ENCODE measurements at regions not wholly inside any gene's neighbourhood (a gene's known extent, or its start where the extent isn't known, plus 50 kb on each side); places are given as distances from the start of the nearest gene placed in this dataset.

GRCh38 chr2:237193436-237193835 is 107.7 kb downstream of the COPS8 start:
- Histone ChIP-seq H3K36me3 (ENCODE audit: insufficient read depth, low read length, poor library complexity, severe bottlenecking) (no peaks in the 10 kb centered on the region), H3K9me3 (ENCODE audit: low read depth, low read length, poor library complexity, severe bottlenecking) (no peaks in the 10 kb centered on the region), H3K4me1 (ENCODE audit: insufficient read depth, low read length, poor library complexity, severe bottlenecking) (no peaks in the 10 kb centered on the region), H3K27me3 (replicated peaks; ENCODE audit: insufficient read depth, low read depth, low read length, poor library complexity) (no peaks in the 10 kb centered on the region), H3K4me3 (ENCODE audit: low read depth, low read length, poor library complexity, severe bottlenecking) (no peak overlapping the region), H3K27ac (ENCODE audit: low read depth, low read length, poor library complexity, severe bottlenecking) (no peak overlapping the region)
- ChIA-PET CTCF (no interaction called here), POLR2A (ENCODE audit: low non-redundant PET) (no interaction called here)
- no peak for TF ChIP-seq EZH2 (IDR thresholded peaks at IDR 0.05; ENCODE audit: borderline replicate concordance, low read depth, low read length, poor library complexity, severe bottlenecking)
- TF ChIP-seq CTCF (conservative IDR thresholded peaks at IDR 0.05; ENCODE audit: low read depth, low read length) = no peak
- BruUV-seq (replicated peaks) = no TSS peak
- no peak for DNase-seq (ENCODE audit: low spot score)
- intact Hi-C loops (cut with micrococcal nuclease; ENCODE audit: unreplicated experiment) = no loop called here

- Histone ChIP-seq H3K27me3 (replicated peaks; ENCODE audit: insufficient read depth, low read depth, low read length, poor library complexity) (no peaks in the 10 kb centered on the region), H3K9me3 (ENCODE audit: low read depth, low read length, poor library complexity, severe bottlenecking) (no peaks in the 10 kb centered on the region), H3K4me1 (ENCODE audit: insufficient read depth, low read length, poor library complexity, severe bottlenecking) (no peaks in the 10 kb centered on the region), H3K36me3 (ENCODE audit: insufficient read depth, low read length, poor library complexity, severe bottlenecking) (no peaks in the 10 kb centered on the region), H3K27ac (ENCODE audit: low read depth, low read length, poor library complexity, severe bottlenecking) (no peak overlapping the region), H3K4me3 (ENCODE audit: low read depth, low read length, poor library complexity, severe bottlenecking) (no peak overlapping the region)
- no TSS peak for BruUV-seq (replicated peaks)
- no peak for DNase-seq (ENCODE audit: low spot score)
- TF ChIP-seq CTCF (conservative IDR thresholded peaks at IDR 0.05; ENCODE audit: low read depth, low read length) = no peak
- intact Hi-C loops (cut with micrococcal nuclease; ENCODE audit: unreplicated experiment) = no loop called here
- POLR2A ChIA-PET (ENCODE audit: low non-redundant PET) = no interaction called here
- CTCF ChIA-PET = no interaction called here
These were observed 108.4 kb downstream of the COPS8 start for GRCh38 chr2:237194081-237194480.

DNA sequence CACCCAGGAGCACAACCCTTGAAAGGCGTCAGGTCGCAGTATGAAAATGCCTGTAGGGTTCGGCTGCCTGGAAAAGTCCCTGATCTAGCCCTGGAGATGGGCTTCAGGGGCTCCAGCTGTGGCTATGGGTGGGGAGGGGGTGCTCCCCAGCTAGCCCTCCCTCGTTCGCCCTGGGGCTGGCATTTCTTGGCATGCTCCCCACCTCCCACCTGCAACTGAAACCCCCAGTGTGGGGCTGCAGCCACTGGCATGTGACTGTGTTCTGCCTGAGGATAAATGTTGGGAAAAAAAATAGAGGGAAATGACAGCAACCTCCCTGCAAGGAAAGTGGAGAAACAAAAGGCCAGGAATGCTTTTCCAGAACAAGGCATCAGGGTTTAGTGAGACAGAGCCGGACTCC is 109.2 kb downstream of the COPS8 start:
- TF ChIP-seq EZH2 (IDR thresholded peaks at IDR 0.05; ENCODE audit: borderline replicate concordance, low read depth, low read length, poor library complexity, severe bottlenecking) (no peak), CTCF (conservative IDR thresholded peaks at IDR 0.05; ENCODE audit: low read depth, low read length) (no peak)
- no peak overlapping the region for H3K27ac ChIP-seq (ENCODE audit: low read depth, low read length, poor library complexity, severe bottlenecking)

More for the DNA sequence above, 109.2 kb downstream of the COPS8 start:
- Histone ChIP-seq H3K4me3 (ENCODE audit: low read depth, low read length, poor library complexity, severe bottlenecking) (no peak overlapping the region), H3K27me3 (replicated peaks; ENCODE audit: insufficient read depth, low read depth, low read length, poor library complexity) (no peaks in the 10 kb centered on the region), H3K9me3 (ENCODE audit: low read depth, low read length, poor library complexity, severe bottlenecking) (no peaks in the 10 kb centered on the region), H3K4me1 (ENCODE audit: insufficient read depth, low read length, poor library complexity, severe bottlenecking) (no peaks in the 10 kb centered on the region), H3K36me3 (ENCODE audit: insufficient read depth, low read length, poor library complexity, severe bottlenecking) (no peaks in the 10 kb centered on the region)
- ChIA-PET CTCF (no interaction called here), POLR2A (ENCODE audit: low non-redundant PET) (no interaction called here)
- BruUV-seq (replicated peaks) = no TSS peak
- no peak for DNase-seq (ENCODE audit: low spot score)
- intact Hi-C loops (cut with micrococcal nuclease; ENCODE audit: unreplicated experiment) = no loop called here

Data from A673 (cell line).